Rectal smooth muscle tissue (tissue), 1 donor: ENCODE measurements at regions not wholly inside any gene's neighbourhood (a gene's known extent, or its start where the extent isn't known, plus 50 kb on each side); places are given as distances from the start of the nearest gene placed in this dataset.

ENCODE experiments used
- H3K27ac ChIP-seq: one replicate; pipeline ENCODE4 v1.7.0; 2013; ENCODE audit warnings: low read depth, low read length, inconsistent platforms
- H3K27me3 ChIP-seq: one replicate; pipeline ENCODE4 v1.7.0; 2013; ENCODE audit warnings: low read length; ENCODE audit not compliant: control insufficient read depth, insufficient read depth
- H3K36me3 ChIP-seq: one replicate; pipeline ENCODE4 v1.7.0; 2013; ENCODE audit warnings: low read length; ENCODE audit not compliant: control insufficient read depth, insufficient read depth
- H3K4me1 ChIP-seq: one replicate; pipeline ENCODE4 v1.7.0; 2013; ENCODE audit warnings: low read length; ENCODE audit not compliant: control insufficient read depth, insufficient read depth
- H3K4me3 ChIP-seq: one replicate; pipeline ENCODE4 v1.7.0; 2013; ENCODE audit warnings: low read length
- H3K9ac ChIP-seq: one replicate; pipeline ENCODE4 v1.7.0; 2013; ENCODE audit warnings: low read length

GRCh38 chr20:56689318-56689717 is 60.2 kb downstream of the TFAP2C start:
- Histone ChIP-seq H3K4me1 (no peaks in the 10 kb centered on the region), H3K27me3 (no peaks in the 10 kb centered on the region), H3K36me3 (no peaks in the 10 kb centered on the region), H3K4me3 (no peak overlapping the region), H3K9ac (no peak overlapping the region), H3K27ac (no peak overlapping the region)

GRCh38 chr20:56689852-56690485 is 60.9 kb downstream of the TFAP2C start:
- no peaks in the 10 kb centered on the region for H3K27me3 ChIP-seq
- H3K27ac ChIP-seq, result no peak overlapping the region
- H3K9ac ChIP-seq, result no peak overlapping the region
- no peak overlapping the region for H3K4me3 ChIP-seq
- no peaks in the 10 kb centered on the region for H3K36me3 ChIP-seq
- H3K4me1 ChIP-seq, result no peaks in the 10 kb centered on the region

GRCh38 chr20:56690531-56691175 is 61.5 kb downstream of the TFAP2C start:
- H3K9ac ChIP-seq, result no peak overlapping the region
- H3K4me1 ChIP-seq, result no peaks in the 10 kb centered on the region
- H3K27ac ChIP-seq, result no peak overlapping the region
- H3K36me3 ChIP-seq, result no peaks in the 10 kb centered on the region
- no peak overlapping the region for H3K4me3 ChIP-seq
- H3K27me3 ChIP-seq, result no peaks in the 10 kb centered on the region

GRCh38 chr20:56691325-56691998 is 62.4 kb downstream of the TFAP2C start:
- H3K4me1 ChIP-seq, result no peaks in the 10 kb centered on the region
- H3K9ac ChIP-seq, result no peak overlapping the region
- H3K27ac ChIP-seq, result no peak overlapping the region
- no peaks in the 10 kb centered on the region for H3K27me3 ChIP-seq
- H3K36me3 ChIP-seq, result no peaks in the 10 kb centered on the region
- H3K4me3 ChIP-seq, result no peak overlapping the region

- Histone ChIP-seq H3K4me3 (no peak overlapping the region), H3K27ac (no peak overlapping the region), H3K36me3 (no peaks in the 10 kb centered on the region), H3K9ac (no peak overlapping the region), H3K27me3 (no peaks in the 10 kb centered on the region), H3K4me1 (no peaks in the 10 kb centered on the region)
Measured at GRCh38 chr20:56693217-56693616, 64.1 kb downstream of the TFAP2C start.

GRCh38 chr20:56697476-56697875 is 68.4 kb downstream of the TFAP2C start:
- no peaks in the 10 kb centered on the region for H3K36me3 ChIP-seq
- no peak overlapping the region for H3K4me3 ChIP-seq
- H3K27ac ChIP-seq, result no peak overlapping the region
- H3K27me3 ChIP-seq, result no peaks in the 10 kb centered on the region
- no peak overlapping the region for H3K9ac ChIP-seq
- H3K4me1 ChIP-seq, result no peaks in the 10 kb centered on the region

GRCh38 chr20:56698297-56698696 is 69.2 kb downstream of the TFAP2C start:
- H3K27ac ChIP-seq, result no peak overlapping the region
- H3K4me3 ChIP-seq, result no peak overlapping the region
- H3K36me3 ChIP-seq, result no peaks in the 10 kb centered on the region
- no peak overlapping the region for H3K9ac ChIP-seq
- H3K4me1 ChIP-seq, result no peaks in the 10 kb centered on the region
- no peaks in the 10 kb centered on the region for H3K27me3 ChIP-seq

GRCh38 chr20:56698749-56699148 is 69.6 kb downstream of the TFAP2C start:
- H3K4me1 ChIP-seq, result no peaks in the 10 kb centered on the region
- H3K27me3 ChIP-seq, result no peaks in the 10 kb centered on the region
- H3K9ac ChIP-seq, result no peak overlapping the region
- no peak overlapping the region for H3K4me3 ChIP-seq
- no peaks in the 10 kb centered on the region for H3K36me3 ChIP-seq
- H3K27ac ChIP-seq, result no peak overlapping the region

- no peak overlapping the region for H3K27ac ChIP-seq
- no peak overlapping the region for H3K9ac ChIP-seq
- no peaks in the 10 kb centered on the region for H3K27me3 ChIP-seq
- no peaks in the 10 kb centered on the region for H3K4me1 ChIP-seq
- no peaks in the 10 kb centered on the region for H3K36me3 ChIP-seq
- H3K4me3 ChIP-seq, result no peak overlapping the region
Measured at GRCh38 chr20:56702931-56703840, 74.1 kb downstream of the TFAP2C start.

- H3K4me1 ChIP-seq, result no peaks in the 10 kb centered on the region
- no peak overlapping the region for H3K9ac ChIP-seq
- no peak overlapping the region for H3K4me3 ChIP-seq
- H3K36me3 ChIP-seq, result no peaks in the 10 kb centered on the region
- H3K27ac ChIP-seq, result no peak overlapping the region
- H3K27me3 ChIP-seq, result no peaks in the 10 kb centered on the region
Measured at GRCh38 chr20:56706867-56707360, 77.8 kb downstream of the TFAP2C start.

- H3K4me1 ChIP-seq, result no peaks in the 10 kb centered on the region
- no peaks in the 10 kb centered on the region for H3K27me3 ChIP-seq
- no peak overlapping the region for H3K4me3 ChIP-seq
- no peak overlapping the region for H3K27ac ChIP-seq
- H3K36me3 ChIP-seq, result no peaks in the 10 kb centered on the region
- H3K9ac ChIP-seq, result no peak overlapping the region
Measured at GRCh38 chr20:56708991-56709390, 79.9 kb downstream of the TFAP2C start.

GRCh38 chr20:56710125-56710524 is 81.0 kb downstream of the TFAP2C start:
- Histone ChIP-seq H3K27ac (no peak overlapping the region), H3K36me3 (no peaks in the 10 kb centered on the region), H3K4me1 (no peaks in the 10 kb centered on the region), H3K9ac (no peak overlapping the region), H3K4me3 (no peak overlapping the region), H3K27me3 (no peaks in the 10 kb centered on the region)
